ENCODE measurements at regions not wholly inside any gene's neighbourhood (a gene's known extent, or its start where the extent isn't known, plus 50 kb on each side); places are given as distances from the start of the nearest gene placed in this dataset.

DNA sequence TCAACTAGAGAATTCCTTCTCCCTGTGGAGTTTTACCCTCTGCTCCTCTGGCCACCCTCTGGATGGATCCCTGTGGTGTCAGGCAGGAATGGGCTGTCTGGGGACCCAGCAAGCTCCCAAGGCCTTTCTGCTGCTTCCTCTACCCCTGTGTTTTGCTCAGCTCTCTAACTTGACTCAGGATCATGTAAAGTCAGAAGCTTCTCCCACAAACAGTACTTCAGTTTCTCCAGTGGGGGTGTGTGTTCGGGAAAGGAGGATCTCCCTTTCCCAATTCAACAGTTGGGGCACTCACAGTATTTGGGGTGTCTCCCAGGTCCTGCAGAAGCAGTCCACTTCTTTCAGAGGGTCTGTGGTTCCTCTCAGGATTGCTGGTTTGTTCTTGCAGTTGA, 162.4 kb upstream of the NUDT4 start:
- TF ChIP-seq, protein P1, sequence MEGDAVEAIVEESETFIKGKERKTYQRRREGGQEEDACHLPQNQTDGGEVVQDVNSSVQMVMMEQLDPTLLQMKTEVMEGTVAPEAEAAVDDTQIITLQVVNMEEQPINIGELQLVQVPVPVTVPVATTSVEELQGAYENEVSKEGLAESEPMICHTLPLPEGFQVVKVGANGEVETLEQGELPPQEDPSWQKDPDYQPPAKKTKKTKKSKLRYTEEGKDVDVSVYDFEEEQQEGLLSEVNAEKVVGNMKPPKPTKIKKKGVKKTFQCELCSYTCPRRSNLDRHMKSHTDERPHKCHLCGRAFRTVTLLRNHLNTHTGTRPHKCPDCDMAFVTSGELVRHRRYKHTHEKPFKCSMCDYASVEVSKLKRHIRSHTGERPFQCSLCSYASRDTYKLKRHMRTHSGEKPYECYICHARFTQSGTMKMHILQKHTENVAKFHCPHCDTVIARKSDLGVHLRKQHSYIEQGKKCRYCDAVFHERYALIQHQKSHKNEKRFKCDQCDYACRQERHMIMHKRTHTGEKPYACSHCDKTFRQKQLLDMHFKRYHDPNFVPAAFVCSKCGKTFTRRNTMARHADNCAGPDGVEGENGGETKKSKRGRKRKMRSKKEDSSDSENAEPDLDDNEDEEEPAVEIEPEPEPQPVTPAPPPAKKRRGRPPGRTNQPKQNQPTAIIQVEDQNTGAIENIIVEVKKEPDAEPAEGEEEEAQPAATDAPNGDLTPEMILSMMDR (IDR thresholded peaks at IDR 0.05), result no peak
- TF ChIP-seq POLR2A (IDR thresholded peaks at IDR 0.05), result no peak

All from tibial nerve (tissue), 3 donors.